ENCODE measurements at regions not wholly inside any gene's neighbourhood (a gene's known extent, or its start where the extent isn't known, plus 50 kb on each side); places are given as distances from the start of the nearest gene placed in this dataset.

DNA sequence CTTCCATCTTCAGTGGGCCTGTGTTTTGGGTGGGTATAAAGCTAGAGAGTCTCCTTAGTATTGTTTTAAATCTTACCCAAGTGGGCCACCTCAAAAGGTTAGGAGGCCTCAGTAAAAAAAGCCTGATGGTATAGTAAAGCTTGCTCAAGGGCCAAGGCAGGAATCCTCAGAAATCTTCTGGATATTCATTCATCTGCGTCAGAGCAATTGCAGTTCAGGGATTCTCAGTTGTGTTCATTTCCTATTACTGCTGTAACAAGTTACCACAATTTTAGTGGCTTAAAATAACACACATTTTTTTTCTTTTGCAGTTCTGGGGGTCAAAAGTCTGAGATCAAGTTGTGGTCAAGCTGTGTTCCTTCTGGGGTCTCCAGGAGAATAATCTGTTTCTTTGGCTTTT, 985.5 kb downstream of the TLE4 start:
- no peaks in the 10 kb centered on the region for H3K27me3 ChIP-seq (ENCODE audit: insufficient read depth, low read depth, severe bottlenecking)
- no peak overlapping the region for H3K4me3 ChIP-seq (ENCODE audit: low read depth, low read length)
- DNase-seq = no peak
- TF ChIP-seq, protein P1, sequence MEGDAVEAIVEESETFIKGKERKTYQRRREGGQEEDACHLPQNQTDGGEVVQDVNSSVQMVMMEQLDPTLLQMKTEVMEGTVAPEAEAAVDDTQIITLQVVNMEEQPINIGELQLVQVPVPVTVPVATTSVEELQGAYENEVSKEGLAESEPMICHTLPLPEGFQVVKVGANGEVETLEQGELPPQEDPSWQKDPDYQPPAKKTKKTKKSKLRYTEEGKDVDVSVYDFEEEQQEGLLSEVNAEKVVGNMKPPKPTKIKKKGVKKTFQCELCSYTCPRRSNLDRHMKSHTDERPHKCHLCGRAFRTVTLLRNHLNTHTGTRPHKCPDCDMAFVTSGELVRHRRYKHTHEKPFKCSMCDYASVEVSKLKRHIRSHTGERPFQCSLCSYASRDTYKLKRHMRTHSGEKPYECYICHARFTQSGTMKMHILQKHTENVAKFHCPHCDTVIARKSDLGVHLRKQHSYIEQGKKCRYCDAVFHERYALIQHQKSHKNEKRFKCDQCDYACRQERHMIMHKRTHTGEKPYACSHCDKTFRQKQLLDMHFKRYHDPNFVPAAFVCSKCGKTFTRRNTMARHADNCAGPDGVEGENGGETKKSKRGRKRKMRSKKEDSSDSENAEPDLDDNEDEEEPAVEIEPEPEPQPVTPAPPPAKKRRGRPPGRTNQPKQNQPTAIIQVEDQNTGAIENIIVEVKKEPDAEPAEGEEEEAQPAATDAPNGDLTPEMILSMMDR (IDR thresholded peaks at IDR 0.05; ENCODE audit: low read depth, low read length) = no peak
- H3K36me3 ChIP-seq = no peaks in the 10 kb centered on the region
- H3K9me3 ChIP-seq (ENCODE audit: severe bottlenecking) = no peaks in the 10 kb centered on the region
- peak overlapping the region; percentile 66 for H3K27ac ChIP-seq

DNA sequence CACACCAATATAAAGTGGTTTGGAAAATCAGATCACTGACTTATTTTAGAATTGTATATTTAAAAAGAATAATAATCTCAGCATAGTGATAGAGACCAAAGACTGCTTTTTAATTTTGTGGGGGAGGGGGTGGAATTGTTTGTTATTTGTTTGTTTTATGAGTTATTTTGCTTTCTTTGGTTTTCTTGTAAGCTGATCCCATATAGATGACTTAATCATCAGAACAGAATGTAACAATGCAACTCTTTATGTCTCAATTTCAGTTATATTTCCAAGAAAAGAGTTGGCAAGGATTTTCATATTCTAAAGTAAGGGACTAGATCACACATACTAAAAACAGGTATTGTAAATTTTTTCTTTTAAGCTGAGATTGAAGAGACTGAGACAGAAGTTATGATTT, 984.9 kb downstream of the TLE4 start:
- no peaks in the 10 kb centered on the region for H3K27me3 ChIP-seq (ENCODE audit: insufficient read depth, low read depth, severe bottlenecking)
- peak overlapping the region; percentile 66 for H3K27ac ChIP-seq
- TF ChIP-seq, protein P1 (IDR thresholded peaks at IDR 0.05; ENCODE audit: low read depth, low read length) = no peak
- no peak overlapping the region for H3K4me3 ChIP-seq (ENCODE audit: low read depth, low read length)
- no peaks in the 10 kb centered on the region for H3K9me3 ChIP-seq (ENCODE audit: severe bottlenecking)
- no peak for DNase-seq
- H3K36me3 ChIP-seq = no peaks in the 10 kb centered on the region

- DNase-seq = no peak
- no peaks in the 10 kb centered on the region for H3K9me3 ChIP-seq (ENCODE audit: severe bottlenecking)
- TF ChIP-seq, protein P1 (IDR thresholded peaks at IDR 0.05; ENCODE audit: low read depth, low read length) = no peak
- no peaks in the 10 kb centered on the region for H3K36me3 ChIP-seq
- H3K27me3 ChIP-seq (ENCODE audit: insufficient read depth, low read depth, severe bottlenecking) = no peaks in the 10 kb centered on the region
- H3K27ac ChIP-seq = peak overlapping the region; percentile 66
- H3K4me3 ChIP-seq (ENCODE audit: low read depth, low read length) = no peak overlapping the region
Measured at GRCh38 chr9:80555782-80556325, 984.1 kb downstream of the TLE4 start.

- H3K4me3 ChIP-seq (ENCODE audit: low read depth, low read length) = no peak overlapping the region
- H3K27me3 ChIP-seq (ENCODE audit: insufficient read depth, low read depth, severe bottlenecking) = no peaks in the 10 kb centered on the region
- no peaks in the 10 kb centered on the region for H3K9me3 ChIP-seq (ENCODE audit: severe bottlenecking)
- peak; percentile 69 for DNase-seq
- peak overlapping the region; percentile 66 for H3K27ac ChIP-seq
- TF ChIP-seq, protein P1 (IDR thresholded peaks at IDR 0.05; ENCODE audit: low read depth, low read length) = no peak
- no peaks in the 10 kb centered on the region for H3K36me3 ChIP-seq
Measured at GRCh38 chr9:80554856-80555255, 983.1 kb downstream of the TLE4 start.

DNA sequence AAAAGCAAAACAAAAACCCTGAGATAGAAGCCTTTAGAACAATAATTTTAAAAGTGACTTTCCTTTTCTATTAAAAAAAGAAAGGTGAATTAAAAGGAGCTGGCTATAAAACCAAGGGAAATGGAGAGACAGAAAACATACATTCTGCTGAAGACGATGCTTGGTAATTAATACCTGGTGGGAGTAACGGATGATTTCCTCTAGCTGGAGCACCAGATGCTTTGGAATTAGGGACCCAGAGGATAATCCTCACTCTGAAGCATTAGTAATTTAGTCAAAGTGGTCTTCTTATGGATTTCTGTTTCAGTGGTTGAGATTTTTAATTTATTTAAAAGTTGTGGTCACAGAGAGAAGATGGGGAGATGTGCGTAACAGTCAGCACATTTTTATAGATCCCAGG, 982.5 kb downstream of the TLE4 start:
- Histone ChIP-seq H3K9me3 (ENCODE audit: severe bottlenecking) (no peaks in the 10 kb centered on the region), H3K36me3 (no peaks in the 10 kb centered on the region), H3K4me3 (ENCODE audit: low read depth, low read length) (no peak overlapping the region), H3K27me3 (ENCODE audit: insufficient read depth, low read depth, severe bottlenecking) (no peaks in the 10 kb centered on the region), H3K27ac (peak overlapping the region; percentile 66)
- peak; percentile 56 for DNase-seq
- TF ChIP-seq, protein P1 (IDR thresholded peaks at IDR 0.05; ENCODE audit: low read depth, low read length) = no peak

GRCh38 chr9:80552931-80553330, 981.2 kb downstream of the TLE4 start:
- no peaks in the 10 kb centered on the region for H3K27me3 ChIP-seq (ENCODE audit: insufficient read depth, low read depth, severe bottlenecking)
- H3K4me3 ChIP-seq (ENCODE audit: low read depth, low read length) = no peak overlapping the region
- no peaks in the 10 kb centered on the region for H3K36me3 ChIP-seq
- no peak for DNase-seq
- no peaks in the 10 kb centered on the region for H3K9me3 ChIP-seq (ENCODE audit: severe bottlenecking)
- H3K27ac ChIP-seq = peak overlapping the region; percentile 61; the same call in 1 of the 2 replicates
- TF ChIP-seq, protein P1 (IDR thresholded peaks at IDR 0.05; ENCODE audit: low read depth, low read length) = no peak

All from WERI-Rb-1 (cell line).